Fibroblast of villous mesenchyme (primary cell): ENCODE measurements at regions not wholly inside any gene's neighbourhood (a gene's known extent, or its start where the extent isn't known, plus 50 kb on each side); places are given as distances from the start of the nearest gene placed in this dataset.
"Not testable (repeated sequence)": the region's sequence is repeated elsewhere in the genome, so short reads cannot be mapped to it uniquely, and the experiment has no call there.

ENCODE experiments used
- DNase-seq: peaks from one replicate; pipeline ENCODE4 v3.0.0-alpha.2; 2010; ENCODE audit warnings: low read depth
- H3K4me3 ChIP-seq: 2 replicates; pipeline ENCODE4 v1.5.1; 2011; ENCODE audit warnings: low read depth, mild to moderate bottlenecking, low read length
- CTCF ChIP-seq: IDR thresholded peaks from 2 replicates; pipeline ENCODE4 v1.5.1; 2012; ENCODE audit warnings: low read depth, mild to moderate bottlenecking, low read length; ENCODE audit not compliant: insufficient read depth

- no peak overlapping the region for H3K4me3 ChIP-seq
Observed at GRCh38 chr20:36082315-36082915, 72.1 kb upstream of the EPB41L1 start.

GRCh38 chr20:36083200-36083599 is 71.3 kb upstream of the EPB41L1 start:
- DNase-seq, H3K4me3 ChIP-seq: not testable (repeated sequence)

More at GRCh38 chr20:36082315-36082915, 72.1 kb upstream of the EPB41L1 start:
- DNase-seq = no peak
- TF ChIP-seq CTCF = no peak

GRCh38 chr20:36084356-36084755 is 70.2 kb upstream of the EPB41L1 start:
- no peak overlapping the region for H3K4me3 ChIP-seq
- DNase-seq = no peak
- TF ChIP-seq CTCF = no peak

- no peak for TF ChIP-seq CTCF
- no peak overlapping the region for H3K4me3 ChIP-seq
- peak; percentile 34 for DNase-seq
Observed at GRCh38 chr20:36084897-36085613, 69.5 kb upstream of the EPB41L1 start.

GRCh38 chr20:36085686-36086267 is 68.8 kb upstream of the EPB41L1 start:
- no peak overlapping the region for H3K4me3 ChIP-seq
- TF ChIP-seq CTCF = no peak
- DNase-seq = peak; percentile 71

- TF ChIP-seq CTCF = no peak
- no peak overlapping the region for H3K4me3 ChIP-seq
- DNase-seq = no peak
Observed at GRCh38 chr20:36086767-36087166, 67.8 kb upstream of the EPB41L1 start.

- no peak for DNase-seq
- H3K4me3 ChIP-seq = no peak overlapping the region
- no peak for TF ChIP-seq CTCF
Observed at GRCh38 chr20:36090223-36090622, 64.3 kb upstream of the EPB41L1 start.
